Erythroblast (primary cell): ENCODE measurements at regions not wholly inside any gene's neighbourhood (a gene's known extent, or its start where the extent isn't known, plus 50 kb on each side); places are given as distances from the start of the nearest gene placed in this dataset.

ENCODE experiments used
- GATA1 ChIP-seq: IDR thresholded peaks from 2 replicates; pipeline ENCODE4 v1.6.1; 2011; ENCODE audit warnings: low read depth, mild to moderate bottlenecking, control low read depth, low read length, moderate library complexity
- POLR2A ChIP-seq: IDR thresholded peaks from 2 replicates; pipeline ENCODE4 v1.6.1; 2011; ENCODE audit warnings: mild to moderate bottlenecking, low read length

GRCh38 chr5:147169399-147169798, 65.4 kb upstream of the STK32A start:
- TF ChIP-seq POLR2A (no peak), GATA1 (no peak)
